ENCODE measurements at regions not wholly inside any gene's neighbourhood (a gene's known extent, or its start where the extent isn't known, plus 50 kb on each side); places are given as distances from the start of the nearest gene placed in this dataset.
"Not testable (repeated sequence)": the region's sequence is repeated elsewhere in the genome, so short reads cannot be mapped to it uniquely, and the experiment has no call there.

DNA sequence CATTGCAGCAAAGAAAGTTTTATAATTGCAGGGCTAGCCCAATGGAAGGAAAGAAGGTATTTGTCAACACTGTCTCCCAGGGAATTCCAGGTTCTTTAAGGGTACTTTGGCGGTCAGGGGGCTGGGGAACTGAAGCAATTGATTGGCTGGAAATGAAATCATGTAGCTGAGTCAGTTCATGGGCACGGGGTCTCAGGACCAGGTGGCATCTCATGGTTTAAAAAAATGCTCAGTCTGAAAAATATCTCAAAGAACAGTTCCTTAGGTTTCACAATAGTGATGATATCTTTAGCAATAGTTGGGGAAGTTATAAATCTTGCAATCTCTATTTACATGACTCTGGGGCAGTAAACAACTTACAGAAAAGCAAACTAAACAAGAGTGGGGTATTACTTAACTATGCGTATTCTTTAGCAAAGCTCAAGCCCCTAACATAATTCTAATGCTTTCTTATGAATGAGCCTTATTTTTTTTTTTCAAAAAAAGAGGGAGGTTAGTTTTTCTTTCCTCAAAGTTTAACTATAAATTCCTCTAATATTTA lies 376.9 kb upstream of the NRG3 start:
- TF ChIP-seq, protein P1, sequence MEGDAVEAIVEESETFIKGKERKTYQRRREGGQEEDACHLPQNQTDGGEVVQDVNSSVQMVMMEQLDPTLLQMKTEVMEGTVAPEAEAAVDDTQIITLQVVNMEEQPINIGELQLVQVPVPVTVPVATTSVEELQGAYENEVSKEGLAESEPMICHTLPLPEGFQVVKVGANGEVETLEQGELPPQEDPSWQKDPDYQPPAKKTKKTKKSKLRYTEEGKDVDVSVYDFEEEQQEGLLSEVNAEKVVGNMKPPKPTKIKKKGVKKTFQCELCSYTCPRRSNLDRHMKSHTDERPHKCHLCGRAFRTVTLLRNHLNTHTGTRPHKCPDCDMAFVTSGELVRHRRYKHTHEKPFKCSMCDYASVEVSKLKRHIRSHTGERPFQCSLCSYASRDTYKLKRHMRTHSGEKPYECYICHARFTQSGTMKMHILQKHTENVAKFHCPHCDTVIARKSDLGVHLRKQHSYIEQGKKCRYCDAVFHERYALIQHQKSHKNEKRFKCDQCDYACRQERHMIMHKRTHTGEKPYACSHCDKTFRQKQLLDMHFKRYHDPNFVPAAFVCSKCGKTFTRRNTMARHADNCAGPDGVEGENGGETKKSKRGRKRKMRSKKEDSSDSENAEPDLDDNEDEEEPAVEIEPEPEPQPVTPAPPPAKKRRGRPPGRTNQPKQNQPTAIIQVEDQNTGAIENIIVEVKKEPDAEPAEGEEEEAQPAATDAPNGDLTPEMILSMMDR (IDR thresholded peaks at IDR 0.05): no peak
- Histone ChIP-seq H4K20me1 (ENCODE audit: insufficient read depth, low read length) (no peaks in the 10 kb centered on the region), H3K27me3 (ENCODE audit: control insufficient read depth in 2 of 2, insufficient read depth in 2 of 2, low read length in 2 of 2) (no peaks in the 10 kb centered on the region), H3K36me3 (replicated peaks in 1 of 2; ENCODE audit: control insufficient read depth in 1 of 2, insufficient read depth in 2 of 2, low read length in 2 of 2) (no peaks in the 10 kb centered on the region), H3K9me3 (replicated peaks in 1 of 2; ENCODE audit: control insufficient read depth in 1 of 2, insufficient read depth in 1 of 2, low read length in 2 of 2) (peaks cover 7 to 12% of the 10 kb centered on the region in 2 donors), H2AFZ (ENCODE audit: insufficient read depth, low read depth, low read length, poor library complexity, severe bottlenecking) (no peak overlapping the region), H3K4me1 (ENCODE audit: control insufficient read depth in 1 of 2, insufficient read depth in 2 of 2, low read length in 2 of 2) (no peaks in the 10 kb centered on the region), H3K4me2 (replicated peaks; ENCODE audit: extremely low read depth, low read length, poor library complexity, severe bottlenecking) (no peak overlapping the region), H3K9ac (ENCODE audit: insufficient read depth, low read length, poor library complexity, severe bottlenecking) (no peak overlapping the region), H3K79me2 (ENCODE audit: insufficient read depth, low read length) (no peaks in the 10 kb centered on the region), H3K4me3 (replicated peaks in 1 of 3; ENCODE audit: low read depth in 2 of 3, low read length in 3 of 3) (no peak overlapping the region), H3K27ac (ENCODE audit: low read depth in 1 of 2, low read length in 2 of 2) (no peak overlapping the region)
- Mint-ChIP-seq H3K9me3 (peaks cover 0 to 7% (median 2%) of the 10 kb centered on the region in 7 donors), H3K27ac (no peak overlapping the region), H3K4me3 (no peak overlapping the region), H3K36me3 (no peaks in the 10 kb centered on the region), H3K4me1 (no peaks in the 10 kb centered on the region), H3K27me3 (ENCODE audit: low read depth in 3 of 3) (no peaks in the 10 kb centered on the region)
- intact Hi-C loops (cut with micrococcal nuclease): no loop called here
- 73% methylated on average over 1 of the region's 3 CpGs for WGBS (ENCODE audit: insufficient coverage)
- no peak for DNase-seq

DNA sequence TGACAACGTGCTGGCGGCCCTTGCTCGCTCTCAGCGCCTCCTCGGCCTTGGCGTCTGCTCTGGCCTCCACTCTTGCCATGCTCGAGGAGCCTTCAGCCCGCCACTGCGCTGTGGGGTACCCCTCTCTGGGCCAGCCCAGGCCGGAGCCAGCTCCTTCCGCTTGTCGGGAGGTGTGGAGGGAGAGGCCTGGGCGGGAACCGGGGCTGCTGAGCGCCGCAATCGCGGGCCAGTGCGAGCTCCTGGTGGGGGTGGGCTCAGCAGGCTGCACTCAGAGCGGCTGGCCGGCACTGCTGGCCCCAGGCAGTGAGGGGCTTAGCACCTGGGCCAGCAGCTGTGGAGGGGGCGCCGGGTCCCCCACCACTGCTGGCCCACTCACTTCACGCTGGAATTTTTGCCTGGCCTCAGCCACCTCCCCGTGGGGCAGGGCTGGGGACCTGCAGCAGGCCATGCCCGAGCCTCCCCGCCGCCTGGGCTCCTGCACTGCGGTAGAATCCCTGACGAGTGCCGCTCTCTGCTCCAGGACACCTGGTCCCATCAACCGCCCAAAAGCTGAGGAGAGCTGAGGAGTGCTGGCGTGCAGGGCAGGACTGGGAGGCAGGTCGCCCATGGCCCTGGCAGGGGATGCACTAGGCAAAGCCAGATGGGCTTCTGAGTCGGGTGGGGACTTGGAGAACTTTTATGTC lies 372.2 kb upstream of the NRG3 start:
- no peak overlapping the region for H3K4me3 ChIP-seq (replicated peaks in 1 of 3; ENCODE audit: low read depth in 2 of 3, low read length in 3 of 3)
- 97% methylated on average over 31 of the region's 35 CpGs for WGBS (ENCODE audit: insufficient coverage)
- Mint-ChIP-seq H3K36me3 (no peaks in the 10 kb centered on the region), H3K27ac (no peak overlapping the region), H3K4me1 (no peaks in the 10 kb centered on the region), H3K27me3 (ENCODE audit: low read depth in 3 of 3) (no peaks in the 10 kb centered on the region), H3K9me3 (peaks cover 2 to 27% (median 14%) of the 10 kb centered on the region in 7 donors), H3K4me3 (no peak overlapping the region)
- DNase-seq: no peak
- no peaks in the 10 kb centered on the region for H3K36me3 ChIP-seq (replicated peaks in 1 of 2; ENCODE audit: control insufficient read depth in 1 of 2, insufficient read depth in 2 of 2, low read length in 2 of 2)
- H3K27me3 ChIP-seq (ENCODE audit: control insufficient read depth in 2 of 2, insufficient read depth in 2 of 2, low read length in 2 of 2): no peaks in the 10 kb centered on the region
- H3K9ac ChIP-seq (ENCODE audit: insufficient read depth, low read length, poor library complexity, severe bottlenecking): no peak overlapping the region
- H2AFZ ChIP-seq (ENCODE audit: insufficient read depth, low read depth, low read length, poor library complexity, severe bottlenecking): no peak overlapping the region
- TF ChIP-seq, protein P1 (IDR thresholded peaks at IDR 0.05): no peak
- H3K4me2 ChIP-seq (replicated peaks; ENCODE audit: extremely low read depth, low read length, poor library complexity, severe bottlenecking): no peak overlapping the region
- intact Hi-C loops (cut with micrococcal nuclease): no loop called here
- H3K9me3 ChIP-seq (replicated peaks in 1 of 2; ENCODE audit: control insufficient read depth in 1 of 2, insufficient read depth in 1 of 2, low read length in 2 of 2): peaks cover 21 to 31% of the 10 kb centered on the region in 2 donors
- no peaks in the 10 kb centered on the region for H4K20me1 ChIP-seq (ENCODE audit: insufficient read depth, low read length)
- H3K27ac ChIP-seq (ENCODE audit: low read depth in 1 of 2, low read length in 2 of 2): no peak overlapping the region
- H3K79me2 ChIP-seq (ENCODE audit: insufficient read depth, low read length): no peaks in the 10 kb centered on the region
- H3K4me1 ChIP-seq (ENCODE audit: control insufficient read depth in 1 of 2, insufficient read depth in 2 of 2, low read length in 2 of 2): no peaks in the 10 kb centered on the region

DNA sequence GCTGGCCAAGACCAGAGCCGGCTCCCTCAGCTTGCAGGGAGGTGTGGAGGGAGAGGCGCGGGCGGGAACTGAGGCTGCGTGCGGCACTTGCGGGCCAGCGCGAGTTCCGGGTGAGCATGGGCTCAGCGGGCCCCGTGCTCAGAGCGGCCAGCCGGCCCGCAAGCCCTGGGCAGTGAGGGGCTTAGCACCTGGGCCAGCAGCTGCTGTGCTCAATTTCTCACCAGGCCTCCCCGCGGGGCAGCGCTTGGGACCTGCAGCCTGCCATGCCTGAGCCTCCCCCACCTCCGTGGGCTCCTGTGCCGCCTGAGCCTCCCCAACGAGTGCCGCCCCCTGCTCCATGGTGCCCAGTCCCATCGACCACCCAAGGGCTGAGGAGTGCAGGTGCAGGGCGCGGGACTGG lies 369.2 kb upstream of the NRG3 start:
- H3K79me2 ChIP-seq (ENCODE audit: insufficient read depth, low read length); intact Hi-C loops (cut with micrococcal nuclease); H3K36me3 Mint-ChIP-seq; H3K36me3 ChIP-seq (replicated peaks in 1 of 2; ENCODE audit: control insufficient read depth in 1 of 2, insufficient read depth in 2 of 2, low read length in 2 of 2); H3K9ac ChIP-seq (ENCODE audit: insufficient read depth, low read length, poor library complexity, severe bottlenecking); H3K4me1 Mint-ChIP-seq; H3K4me1 ChIP-seq (ENCODE audit: control insufficient read depth in 1 of 2, insufficient read depth in 2 of 2, low read length in 2 of 2); H3K27ac ChIP-seq (ENCODE audit: low read depth in 1 of 2, low read length in 2 of 2); H2AFZ ChIP-seq (ENCODE audit: insufficient read depth, low read depth, low read length, poor library complexity, severe bottlenecking); H3K27ac Mint-ChIP-seq; H3K27me3 ChIP-seq (ENCODE audit: control insufficient read depth in 2 of 2, insufficient read depth in 2 of 2, low read length in 2 of 2); H3K4me2 ChIP-seq (replicated peaks; ENCODE audit: extremely low read depth, low read length, poor library complexity, severe bottlenecking); H3K27me3 Mint-ChIP-seq (ENCODE audit: low read depth in 3 of 3); H4K20me1 ChIP-seq (ENCODE audit: insufficient read depth, low read length); DNase-seq; H3K4me3 ChIP-seq (replicated peaks in 1 of 3; ENCODE audit: low read depth in 2 of 3, low read length in 3 of 3); H3K4me3 Mint-ChIP-seq: not testable (repeated sequence)
- peaks cover 30 to 39% of the 10 kb centered on the region in 2 donors for H3K9me3 ChIP-seq (replicated peaks in 1 of 2; ENCODE audit: control insufficient read depth in 1 of 2, insufficient read depth in 1 of 2, low read length in 2 of 2)
- peaks cover 6 to 33% (median 14%) of the 10 kb centered on the region in 7 donors for H3K9me3 Mint-ChIP-seq
- WGBS (ENCODE audit: insufficient coverage): 90% methylated on average over 23 of the region's 25 CpGs
